ENCODE measurements at regions not wholly inside any gene's neighbourhood (a gene's known extent, or its start where the extent isn't known, plus 50 kb on each side); places are given as distances from the start of the nearest gene placed in this dataset.

GRCh38 chr12:68479896-68480291 lies 130.8 kb upstream of the RAP1B start:
- no peak for TF ChIP-seq TSHZ2 (CRISPR knock-in tag; IDR thresholded peaks at IDR 0.05)
- TF ChIP-seq ZNF8 (CRISPR knock-in tag; IDR thresholded peaks at IDR 0.05), result no peak
- TF ChIP-seq ISL1 (CRISPR knock-in tag; IDR thresholded peaks at IDR 0.05), result no peak
